Neuronal stem cell (in vitro differentiated cells): ENCODE measurements at regions not wholly inside any gene's neighbourhood (a gene's known extent, or its start where the extent isn't known, plus 50 kb on each side); places are given as distances from the start of the nearest gene placed in this dataset.

Source experiments
- DNase-seq: peaks from one replicate; pipeline ENCODE4 v3.0.0-alpha.2; 2013; ENCODE audit warnings: low spot score
- H2AFZ ChIP-seq: one replicate; pipeline ENCODE4 v1.6.1; 2013; ENCODE audit warnings: mild to moderate bottlenecking, low read length, inconsistent platforms
- H2AK5ac ChIP-seq: 2 replicates; pipeline ENCODE4 v1.6.1; 2013; ENCODE audit warnings: low read depth, mild to moderate bottlenecking, inconsistent platforms, low read length, moderate library complexity, mixed read lengths
- H2BK120ac ChIP-seq: 2 replicates; pipeline ENCODE4 v1.6.1; 2013; ENCODE audit warnings: low read depth, mild to moderate bottlenecking, inconsistent platforms, low read length, moderate library complexity, mixed read lengths
- H2BK12ac ChIP-seq: one replicate; pipeline ENCODE4 v1.6.1; 2013; ENCODE audit warnings: low read length, inconsistent platforms
- H2BK15ac ChIP-seq: 2 replicates; pipeline ENCODE4 v1.6.1; 2013; ENCODE audit warnings: mild to moderate bottlenecking, low read length, inconsistent platforms, mixed read lengths
- H2BK5ac ChIP-seq: one replicate; pipeline ENCODE4 v1.6.1; 2013; ENCODE audit warnings: inconsistent platforms, mild to moderate bottlenecking, low read length, moderate library complexity
- H3K14ac ChIP-seq: one replicate; pipeline ENCODE4 v1.6.1; 2013; ENCODE audit warnings: low read length, inconsistent platforms
- H3K18ac ChIP-seq: 2 replicates; pipeline ENCODE4 v1.6.1; 2013; ENCODE audit warnings: low read length, inconsistent platforms
- H3K23ac ChIP-seq: 2 replicates; pipeline ENCODE4 v1.6.1; 2013; ENCODE audit warnings: low read depth, mild to moderate bottlenecking, mixed read lengths, low read length, inconsistent platforms; ENCODE audit not compliant: poor library complexity
- H3K27ac ChIP-seq: replicated peaks from 3 replicates; pipeline ENCODE4 v1.5.1; 2013; ENCODE audit warnings: low read length, inconsistent platforms
- H3K27me3 ChIP-seq, 3 experiments: 2 replicates each; pipeline ENCODE4 v1.6.1; 2013; ENCODE audit warnings: low read length in 3 of 3, mild to moderate bottlenecking in 2 of 3, inconsistent platforms in 1 of 3, low read depth in 1 of 3, mixed read lengths in 1 of 3, moderate library complexity in 1 of 3; ENCODE audit not compliant: control insufficient read depth in 3 of 3, insufficient read depth in 3 of 3
- H3K36me3 ChIP-seq, 2 donors: replicated peaks in 1 of 2; 2 replicates each; pipeline ENCODE4 v1.6.1; 2013; ENCODE audit warnings: low read length in 2 of 2; ENCODE audit not compliant: control insufficient read depth in 2 of 2, insufficient read depth in 2 of 2
- H3K4ac ChIP-seq: 2 replicates; pipeline ENCODE4 v1.6.1; 2013; ENCODE audit warnings: inconsistent platforms, mild to moderate bottlenecking, low read length, moderate library complexity
- H3K4me1 ChIP-seq, 2 donors: 1 replicate in 1 of 2; 2 replicates in 1 of 2; pipeline ENCODE4 v1.6.1; 2013; ENCODE audit warnings: low read length in 2 of 2, low read depth in 1 of 2; ENCODE audit not compliant: control insufficient read depth in 2 of 2, insufficient read depth in 1 of 2
- H3K4me2 ChIP-seq: one replicate; pipeline ENCODE4 v1.6.1; 2013; ENCODE audit warnings: mild to moderate bottlenecking, low read length, inconsistent platforms; ENCODE audit not compliant: insufficient read depth, poor library complexity, severe bottlenecking
- H3K4me3 ChIP-seq, 2 donors: 2 replicates each; pipeline ENCODE4 v1.5.1; 2013; ENCODE audit warnings: low read length in 2 of 2, mild to moderate bottlenecking in 2 of 2, inconsistent platforms in 1 of 2, moderate library complexity in 1 of 2
- H3K79me1 ChIP-seq: one replicate; pipeline ENCODE4 v1.6.1; 2013; ENCODE audit warnings: low read depth, mild to moderate bottlenecking, inconsistent platforms, low read length, moderate library complexity
- H3K9ac ChIP-seq: one replicate; pipeline ENCODE4 v1.6.1; 2013; ENCODE audit warnings: mild to moderate bottlenecking, low read depth, low read length, inconsistent platforms; ENCODE audit not compliant: poor library complexity
- H3K9me3 ChIP-seq, 2 donors: replicated peaks in 1 of 2; 2 replicates each; pipeline versions ENCODE3 to v1.6.1; 2013; ENCODE audit warnings: low read length in 2 of 2, mild to moderate bottlenecking in 2 of 2, inconsistent platforms in 1 of 2, low read depth in 1 of 2, mixed read lengths in 1 of 2, moderate library complexity in 1 of 2; ENCODE audit not compliant: control insufficient read depth in 2 of 2, insufficient read depth in 1 of 2
- H4K8ac ChIP-seq: one replicate; pipeline ENCODE4 v1.6.1; 2013; ENCODE audit warnings: low read depth, mild to moderate bottlenecking, inconsistent platforms, low read length, moderate library complexity
- H4K91ac ChIP-seq: one replicate; pipeline ENCODE4 v1.6.1; 2013; ENCODE audit warnings: low read length, low read depth, mild to moderate bottlenecking, inconsistent platforms; ENCODE audit not compliant: poor library complexity
- WGBS, 2 donors: extraction: QIAGEN DNeasy Blood & Tissue Kit; methylation state at CpG; one replicate each; pipeline ENCODE4 v1.1.7; 2013; ENCODE audit warnings: missing lambda C conversion rate in 2 of 2, mixed read lengths in 1 of 2; ENCODE audit not compliant: insufficient read length in 2 of 2, insufficient replicate concordance in 1 of 2; ENCODE audit errors: extremely low coverage in 2 of 2; 5-methylcytosine and 5-hydroxymethylcytosine counted together

DNA sequence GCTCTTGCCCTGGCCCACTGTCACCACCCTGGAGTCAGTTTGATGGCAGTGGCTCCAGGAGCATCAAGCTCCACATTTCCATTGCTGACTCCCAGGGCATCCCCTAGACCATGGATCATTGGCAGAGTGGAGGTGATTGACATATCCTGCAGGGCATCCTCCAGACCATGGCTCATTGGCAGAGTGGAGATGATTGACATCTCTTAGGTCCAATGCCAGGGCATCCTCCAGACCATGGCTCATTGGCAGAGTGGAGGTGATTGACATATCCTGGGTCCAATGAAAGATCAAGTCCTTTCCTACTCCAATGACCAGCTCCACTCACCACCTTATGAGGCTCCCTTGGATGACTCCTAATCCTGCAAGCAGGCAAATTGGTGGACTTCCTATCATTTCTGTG is 174.3 kb upstream of the NLRP1 start:
- Histone ChIP-seq H2BK15ac (no peak overlapping the region), H3K27me3 (peaks cover 0 to 18% (median under 1%) of the 10 kb centered on the region in 3 experiments), H3K18ac (peak overlapping the region; percentile 13), H3K36me3 (no peaks in the 10 kb centered on the region), H3K79me1 (no peaks in the 10 kb centered on the region), H2BK12ac (no peak overlapping the region), H4K8ac (no peak overlapping the region), H3K23ac (no peak overlapping the region), H2BK120ac (no peak overlapping the region), H3K4me3 (no peak overlapping the region), H2AFZ (no peak overlapping the region), H2AK5ac (no peak overlapping the region), H3K9me3 (no peaks in the 10 kb centered on the region), H4K91ac (no peak overlapping the region), H3K4me2 (no peak overlapping the region), H3K27ac (no peak overlapping the region), H3K4ac (no peak overlapping the region), H2BK5ac (no peak overlapping the region), H3K14ac (no peak overlapping the region), H3K9ac (no peak overlapping the region), H3K4me1 (peaks cover 0 to 3% of the 10 kb centered on the region in 2 donors)
- no peak for DNase-seq

DNA sequence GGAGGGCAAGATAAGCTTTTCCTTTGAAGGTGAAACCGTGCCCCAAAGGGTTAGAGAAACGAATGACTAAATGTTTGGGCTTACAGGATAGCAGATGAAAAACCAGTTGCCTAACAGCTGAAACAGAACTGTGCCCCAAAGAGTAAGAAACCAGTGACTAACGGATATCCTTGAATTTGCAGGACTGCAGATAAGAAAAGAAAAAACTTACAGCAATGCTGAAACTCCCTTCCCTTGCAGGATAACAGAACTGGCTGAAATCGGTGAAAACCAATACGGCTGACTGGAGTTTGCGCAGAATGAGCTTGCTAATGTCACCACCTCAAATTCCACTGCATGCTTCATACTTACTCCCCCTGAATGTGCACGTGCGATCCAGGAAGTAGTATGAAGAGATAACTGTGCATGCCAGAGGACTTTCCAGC is 175.2 kb upstream of the NLRP1 start:
- Histone ChIP-seq H3K18ac (no peak overlapping the region), H3K4me3 (peak overlapping the region in 1 of 2 donors; percentile 20), H4K91ac (no peak overlapping the region), H3K9ac (no peak overlapping the region), H3K27ac (no peak overlapping the region), H2BK15ac (no peak overlapping the region), H2BK120ac (no peak overlapping the region), H3K27me3 (peaks cover 0 to 24% (median 2%) of the 10 kb centered on the region in 3 experiments), H4K8ac (no peak overlapping the region), H3K79me1 (no peaks in the 10 kb centered on the region), H3K4ac (no peak overlapping the region), H3K9me3 (no peaks in the 10 kb centered on the region), H3K4me2 (no peak overlapping the region), H3K14ac (no peak overlapping the region), H2BK5ac (no peak overlapping the region), H2AK5ac (no peak overlapping the region), H3K36me3 (no peaks in the 10 kb centered on the region), H2AFZ (no peak overlapping the region), H3K4me1 (peaks cover 0 to 6% of the 10 kb centered on the region in 2 donors), H2BK12ac (no peak overlapping the region), H3K23ac (no peak overlapping the region)
- WGBS, 2 donors = no CpG with 5 or more reads among the region's 8 CpGs
- no peak for DNase-seq

DNA sequence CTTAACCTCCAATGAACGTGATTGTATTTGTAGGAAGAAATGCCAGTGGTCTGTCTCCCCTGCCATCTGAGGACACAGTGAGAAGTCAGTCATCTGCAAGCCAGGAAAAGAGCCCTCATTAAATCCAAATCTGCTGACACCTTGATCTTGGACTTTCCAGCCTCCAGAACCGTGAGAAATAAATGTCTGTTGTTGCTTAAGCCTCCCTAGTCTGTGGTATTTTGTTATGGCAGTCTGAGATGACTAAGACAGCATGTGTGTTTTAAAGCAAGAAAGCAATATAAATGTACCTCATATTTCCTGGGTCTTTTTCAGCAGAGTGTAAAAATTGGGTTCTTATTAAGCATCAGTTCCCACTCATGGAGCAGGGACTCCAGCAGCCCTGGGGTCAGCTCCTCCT is 177.9 kb upstream of the NLRP1 start:
- Histone ChIP-seq H3K9ac (no peak overlapping the region), H3K4me1 (peaks cover 0 to 6% of the 10 kb centered on the region in 2 donors), H3K18ac (no peak overlapping the region), H3K27ac (no peak overlapping the region), H2BK15ac (no peak overlapping the region), H4K91ac (no peak overlapping the region), H3K23ac (no peak overlapping the region), H3K9me3 (no peaks in the 10 kb centered on the region), H3K14ac (no peak overlapping the region), H3K4me2 (no peak overlapping the region), H3K36me3 (no peaks in the 10 kb centered on the region), H4K8ac (no peak overlapping the region), H2BK120ac (no peak overlapping the region), H2AFZ (no peak overlapping the region), H3K27me3 (peaks cover 0 to 40% (median 2%) of the 10 kb centered on the region in 3 experiments), H2BK12ac (no peak overlapping the region), H3K4me3 (no peak overlapping the region), H2AK5ac (no peak overlapping the region), H3K4ac (no peak overlapping the region), H2BK5ac (no peak overlapping the region), H3K79me1 (no peaks in the 10 kb centered on the region)
- WGBS, 2 donors = no CpG with 5 or more reads among the region's 2 CpGs
- DNase-seq = no peak

DNA sequence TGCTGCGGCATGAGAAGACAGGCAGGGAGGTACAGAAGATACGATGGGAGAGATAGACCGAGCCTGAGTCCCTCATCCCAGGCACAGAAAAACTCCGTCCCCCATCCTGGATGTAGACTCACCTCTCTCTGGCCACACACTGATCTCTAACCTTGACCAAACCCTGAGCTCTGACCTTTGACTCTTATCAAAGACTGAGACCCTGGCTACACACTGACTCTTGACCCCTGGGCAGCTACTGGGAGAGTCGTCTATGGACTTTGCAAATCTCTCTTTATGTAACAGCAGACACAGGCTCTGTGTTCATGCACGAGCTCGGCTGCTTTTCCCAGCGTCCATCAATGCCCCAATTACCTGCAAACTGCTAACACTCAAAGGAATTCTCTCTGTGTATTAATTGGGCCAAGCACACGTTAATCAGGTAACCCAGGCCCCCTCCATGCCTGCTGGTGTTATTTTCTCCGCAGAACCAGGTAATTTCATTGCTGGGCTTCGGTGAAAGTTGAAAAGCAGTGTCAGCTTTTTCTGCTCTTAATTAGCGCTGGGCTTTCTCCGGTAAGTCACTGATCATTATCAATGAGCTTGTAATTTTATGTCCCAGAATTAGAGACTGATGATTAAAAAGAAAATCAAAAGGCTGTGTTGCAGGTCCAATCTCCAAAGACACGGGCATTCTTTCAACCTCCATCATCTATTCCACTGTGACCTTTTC is 179.4 kb upstream of the NLRP1 start:
- H2AK5ac ChIP-seq = no peak overlapping the region
- no peak overlapping the region for H3K18ac ChIP-seq
- H3K27ac ChIP-seq = no peak overlapping the region
- H4K8ac ChIP-seq = no peak overlapping the region
- peaks cover 0 to 46% (median 2%) of the 10 kb centered on the region in 3 experiments for H3K27me3 ChIP-seq
- H3K23ac ChIP-seq = no peak overlapping the region
- peaks cover 0 to 6% of the 10 kb centered on the region in 2 donors for H3K4me1 ChIP-seq
- no peak overlapping the region for H2BK12ac ChIP-seq
- H3K9me3 ChIP-seq = no peaks in the 10 kb centered on the region
- no peaks in the 10 kb centered on the region for H3K36me3 ChIP-seq
- no peak overlapping the region for H2BK15ac ChIP-seq
- H3K9ac ChIP-seq = no peak overlapping the region
- H3K4me2 ChIP-seq = no peak overlapping the region
- H3K79me1 ChIP-seq = no peaks in the 10 kb centered on the region
- H4K91ac ChIP-seq = no peak overlapping the region
- no peak overlapping the region for H3K4me3 ChIP-seq
- no peak overlapping the region for H3K4ac ChIP-seq
- no CpG with 5 or more reads among the region's 14 CpGs for WGBS, 2 donors
- no peak overlapping the region for H3K14ac ChIP-seq
- H2AFZ ChIP-seq = no peak overlapping the region
- no peak for DNase-seq
- no peak overlapping the region for H2BK5ac ChIP-seq
- no peak overlapping the region for H2BK120ac ChIP-seq
